H9 (cell line): ENCODE measurements at regions not wholly inside any gene's neighbourhood (a gene's known extent, or its start where the extent isn't known, plus 50 kb on each side); places are given as distances from the start of the nearest gene placed in this dataset.

Experiments
- DNase-seq: peaks from one replicate; pipeline ENCODE4 v3.0.0-alpha.2; 2017
- H2AFZ ChIP-seq: one replicate; pipeline ENCODE4 v1.6.1; 2013; ENCODE audit warnings: mild to moderate bottlenecking, low read length, control low read depth, moderate library complexity
- H2AK5ac ChIP-seq: 2 replicates; pipeline ENCODE4 v1.6.1; 2013; ENCODE audit warnings: low read length, control low read depth, mixed read lengths; ENCODE audit not compliant: insufficient read length
- H2BK120ac ChIP-seq: one replicate; pipeline ENCODE4 v1.6.1; 2013; ENCODE audit warnings: low read depth, mild to moderate bottlenecking, low read length, control low read depth, inconsistent platforms; ENCODE audit not compliant: poor library complexity, severe bottlenecking
- H2BK12ac ChIP-seq: 2 replicates; pipeline ENCODE4 v1.6.1; 2013; ENCODE audit warnings: low read length, control low read depth, mixed read lengths, low read depth; ENCODE audit not compliant: insufficient read length
- H2BK15ac ChIP-seq: 2 replicates; pipeline ENCODE4 v1.6.1; 2013; ENCODE audit warnings: low read depth, low read length, control low read depth
- H2BK20ac ChIP-seq: one replicate; pipeline ENCODE4 v1.6.1; 2013; ENCODE audit warnings: low read depth, mild to moderate bottlenecking, low read length, control low read depth, inconsistent platforms; ENCODE audit not compliant: poor library complexity, severe bottlenecking
- H2BK5ac ChIP-seq: 2 replicates; pipeline ENCODE4 v1.6.1; 2013; ENCODE audit warnings: low read length, control low read depth, mixed read lengths; ENCODE audit not compliant: insufficient read length
- H3K14ac ChIP-seq: 2 replicates; pipeline ENCODE4 v1.6.1; 2013; ENCODE audit warnings: low read length, control low read depth; ENCODE audit not compliant: insufficient read depth
- H3K18ac ChIP-seq: 2 replicates; pipeline ENCODE4 v1.6.1; 2013; ENCODE audit warnings: low read depth, mild to moderate bottlenecking, mixed read lengths, low read length, control low read depth; ENCODE audit not compliant: insufficient read length
- H3K23ac ChIP-seq: 2 replicates; pipeline ENCODE4 v1.6.1; 2013; ENCODE audit warnings: low read length, control low read depth, mixed read lengths, low read depth; ENCODE audit not compliant: insufficient read length
- H3K23me2 ChIP-seq: 2 replicates; pipeline ENCODE4 v1.6.1; 2013; ENCODE audit warnings: low read depth, mild to moderate bottlenecking, mixed read lengths, low read length, control low read depth; ENCODE audit not compliant: insufficient read length, poor library complexity, severe bottlenecking
- H3K27ac ChIP-seq: 2 replicates; pipeline ENCODE4 v1.5.1; 2013; ENCODE audit warnings: low read length, control low read depth, mixed read lengths, low read depth; ENCODE audit not compliant: insufficient read length
- H3K27me3 ChIP-seq: 2 replicates; pipeline ENCODE4 v1.6.1; 2013; ENCODE audit warnings: low read length, control low read depth, inconsistent platforms; ENCODE audit not compliant: insufficient read depth
- H3K4ac ChIP-seq: 2 replicates; pipeline ENCODE4 v1.6.1; 2013; ENCODE audit warnings: low read depth, mild to moderate bottlenecking, control low read depth, inconsistent platforms, low read length, moderate library complexity
- H3K4me1 ChIP-seq: 2 replicates; pipeline ENCODE4 v1.6.1; 2013; ENCODE audit warnings: low read length, control low read depth, inconsistent platforms; ENCODE audit not compliant: insufficient read depth
- H3K4me2 ChIP-seq: 2 replicates; pipeline ENCODE4 v1.6.1; 2013; ENCODE audit warnings: low read length, control low read depth, mixed read lengths; ENCODE audit not compliant: insufficient read length, insufficient read depth
- H3K56ac ChIP-seq: 2 replicates; pipeline ENCODE4 v1.6.1; 2013; ENCODE audit warnings: low read depth, mild to moderate bottlenecking, mixed read lengths, low read length, control low read depth; ENCODE audit not compliant: insufficient read length
- H3K79me1 ChIP-seq: 2 replicates; pipeline ENCODE4 v1.6.1; 2013; ENCODE audit warnings: low read depth, mild to moderate bottlenecking, moderate library complexity, low read length, control low read depth, inconsistent platforms; ENCODE audit not compliant: insufficient read depth, poor library complexity, severe bottlenecking
- H3K79me2 ChIP-seq: 2 replicates; pipeline ENCODE4 v1.6.1; 2013; ENCODE audit warnings: low read length, control low read depth, inconsistent platforms; ENCODE audit not compliant: insufficient read depth
- H3K9ac ChIP-seq: 2 replicates; pipeline ENCODE4 v1.6.1; 2013; ENCODE audit warnings: low read length, control low read depth, mixed read lengths; ENCODE audit not compliant: insufficient read length; ENCODE audit errors: extremely low read depth
- H3K9me3 ChIP-seq: one replicate; pipeline ENCODE4 v1.6.1; 2013; ENCODE audit warnings: low read depth, low read length, inconsistent platforms; ENCODE audit not compliant: control insufficient read depth
- H3T11ph ChIP-seq: one replicate; pipeline ENCODE4 v1.6.1; 2013; ENCODE audit warnings: mild to moderate bottlenecking, low read length, control low read depth, inconsistent platforms
- H4K20me1 ChIP-seq: one replicate; pipeline ENCODE4 v1.6.1; 2013; ENCODE audit not compliant: control insufficient read depth, insufficient read length, insufficient read depth
- H4K5ac ChIP-seq: 2 replicates; pipeline ENCODE4 v1.6.1; 2013; ENCODE audit warnings: low read depth, mild to moderate bottlenecking, mixed read lengths, low read length, control low read depth; ENCODE audit not compliant: insufficient read length
- H4K8ac ChIP-seq: replicated peaks from 2 replicates; pipeline ENCODE4 v1.6.1; 2013; ENCODE audit warnings: low read length, control low read depth, mixed read lengths, low read depth; ENCODE audit not compliant: insufficient read length
- H4K91ac ChIP-seq: 2 replicates; pipeline ENCODE4 v1.6.1; 2013; ENCODE audit warnings: low read depth, mild to moderate bottlenecking, moderate library complexity, mixed read lengths, low read length, control low read depth; ENCODE audit not compliant: insufficient read length
- H3K27ac Mint-ChIP-seq, 3 experiments: 2 replicates in 2 of 3; 3 replicates in 1 of 3; pipeline ENCODE4 v1.8.0; 2020 to 2021; ENCODE audit warnings: mixed read lengths in 3 of 3, mild to moderate bottlenecking in 1 of 3, moderate library complexity in 1 of 3
- H3K27me3 Mint-ChIP-seq: 2 replicates; pipeline ENCODE4 v1.8.0; 2021; ENCODE audit warnings: low read depth, mild to moderate bottlenecking, moderate library complexity, mixed read lengths
- H3K36me3 Mint-ChIP-seq, 3 experiments: 2 replicates in 2 of 3; 3 replicates in 1 of 3; pipeline ENCODE4 v1.8.0; 2020 to 2021; ENCODE audit warnings: low read depth in 3 of 3, mixed read lengths in 3 of 3; ENCODE audit not compliant: insufficient read depth in 1 of 3
- H3K4me1 Mint-ChIP-seq, 2 experiments: 2 replicates each; pipeline ENCODE4 v1.8.0; 2020; ENCODE audit warnings: mixed read lengths in 2 of 2
- H3K4me3 Mint-ChIP-seq, 2 experiments: 2 replicates in 1 of 2; 3 replicates in 1 of 2; pipeline ENCODE4 v1.8.0; 2020 to 2021; ENCODE audit warnings: mild to moderate bottlenecking in 2 of 2, mixed read lengths in 2 of 2, moderate library complexity in 1 of 2
- H3K9me3 Mint-ChIP-seq, 2 experiments: 2 replicates in 1 of 2; 3 replicates in 1 of 2; pipeline ENCODE4 v1.8.0; 2020; ENCODE audit warnings: mild to moderate bottlenecking in 2 of 2, mixed read lengths in 2 of 2, moderate library complexity in 1 of 2
- WGBS: extraction: QIAGEN DNeasy Blood & Tissue Kit; methylation state at CpG from one replicate; pipeline ENCODE4 v1.1.7; 2013; ENCODE audit warnings: missing lambda C conversion rate, low lambda C conversion rate, mixed read lengths; ENCODE audit not compliant: insufficient read length; ENCODE audit errors: extremely low coverage; 5-methylcytosine and 5-hydroxymethylcytosine counted together
- TF ChIP-seq, protein P1 (sequence below): fragments of 200-600 bp; sonication (generic); conservative IDR thresholded peaks from 3 replicates; pipeline ENCODE4 v1.8.0; 2021; ENCODE audit warnings: antibody characterized with exemption, mild to moderate bottlenecking

GRCh38 chr2:126189527-126189926 lies 466.4 kb upstream of the GYPC start:
- Mint-ChIP-seq H3K4me3 (no peak overlapping the region), H3K9me3 (no peaks in the 10 kb centered on the region), H3K36me3 (no peaks in the 10 kb centered on the region), H3K4me1 (no peaks in the 10 kb centered on the region; a peak in 1 of 4 replicates), H3K27ac (no peak overlapping the region), H3K27me3 (no peaks in the 10 kb centered on the region)
- no peaks in the 10 kb centered on the region for H4K20me1 ChIP-seq
- no peak overlapping the region for H3T11ph ChIP-seq
- no peaks in the 10 kb centered on the region for H3K79me2 ChIP-seq
- H3K27me3 ChIP-seq, result no peaks in the 10 kb centered on the region
- no peak overlapping the region for H2AFZ ChIP-seq
- no peak overlapping the region for H4K91ac ChIP-seq
- no peak overlapping the region for H2BK15ac ChIP-seq
- no peak overlapping the region for H2BK20ac ChIP-seq
- no peaks in the 10 kb centered on the region for H3K9me3 ChIP-seq
- H3K23me2 ChIP-seq, result no peaks in the 10 kb centered on the region
- no peak overlapping the region for H2BK120ac ChIP-seq
- DNase-seq, result no peak
- H3K9ac ChIP-seq, result no peak overlapping the region
- no peak overlapping the region for H3K14ac ChIP-seq
- no peak overlapping the region for H3K27ac ChIP-seq
- H3K4me1 ChIP-seq, result no peaks in the 10 kb centered on the region
- H4K5ac ChIP-seq, result no peak overlapping the region
- no peak overlapping the region for H2AK5ac ChIP-seq
- H3K23ac ChIP-seq, result no peak overlapping the region
- H4K8ac ChIP-seq, result no peak overlapping the region
- H3K56ac ChIP-seq, result no peak overlapping the region
- H3K4ac ChIP-seq, result no peak overlapping the region
- H2BK12ac ChIP-seq, result no peak overlapping the region
- TF ChIP-seq, protein P1, sequence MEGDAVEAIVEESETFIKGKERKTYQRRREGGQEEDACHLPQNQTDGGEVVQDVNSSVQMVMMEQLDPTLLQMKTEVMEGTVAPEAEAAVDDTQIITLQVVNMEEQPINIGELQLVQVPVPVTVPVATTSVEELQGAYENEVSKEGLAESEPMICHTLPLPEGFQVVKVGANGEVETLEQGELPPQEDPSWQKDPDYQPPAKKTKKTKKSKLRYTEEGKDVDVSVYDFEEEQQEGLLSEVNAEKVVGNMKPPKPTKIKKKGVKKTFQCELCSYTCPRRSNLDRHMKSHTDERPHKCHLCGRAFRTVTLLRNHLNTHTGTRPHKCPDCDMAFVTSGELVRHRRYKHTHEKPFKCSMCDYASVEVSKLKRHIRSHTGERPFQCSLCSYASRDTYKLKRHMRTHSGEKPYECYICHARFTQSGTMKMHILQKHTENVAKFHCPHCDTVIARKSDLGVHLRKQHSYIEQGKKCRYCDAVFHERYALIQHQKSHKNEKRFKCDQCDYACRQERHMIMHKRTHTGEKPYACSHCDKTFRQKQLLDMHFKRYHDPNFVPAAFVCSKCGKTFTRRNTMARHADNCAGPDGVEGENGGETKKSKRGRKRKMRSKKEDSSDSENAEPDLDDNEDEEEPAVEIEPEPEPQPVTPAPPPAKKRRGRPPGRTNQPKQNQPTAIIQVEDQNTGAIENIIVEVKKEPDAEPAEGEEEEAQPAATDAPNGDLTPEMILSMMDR, result no peak
- no peak overlapping the region for H3K4me2 ChIP-seq
- no CpG with 5 or more reads among the region's 4 CpGs for WGBS
- no peak overlapping the region for H3K18ac ChIP-seq
- H3K79me1 ChIP-seq, result no peaks in the 10 kb centered on the region
- no peak overlapping the region for H2BK5ac ChIP-seq
